SIG-M5 (cell line): ENCODE measurements at regions not wholly inside any gene's neighbourhood (a gene's known extent, or its start where the extent isn't known, plus 50 kb on each side); places are given as distances from the start of the nearest gene placed in this dataset.
"Not testable (repeated sequence)": the region's sequence is repeated elsewhere in the genome, so short reads cannot be mapped to it uniquely, and the experiment has no call there.

Experiments
- DNase-seq: peaks from one replicate; lab custom pipeline; 2025; lab: John Stamatoyannopoulos, UW

- no peak for DNase-seq
Measured at GRCh38 chr5:103755974-103756373, 193.4 kb upstream of the NUDT12 start.

DNA sequence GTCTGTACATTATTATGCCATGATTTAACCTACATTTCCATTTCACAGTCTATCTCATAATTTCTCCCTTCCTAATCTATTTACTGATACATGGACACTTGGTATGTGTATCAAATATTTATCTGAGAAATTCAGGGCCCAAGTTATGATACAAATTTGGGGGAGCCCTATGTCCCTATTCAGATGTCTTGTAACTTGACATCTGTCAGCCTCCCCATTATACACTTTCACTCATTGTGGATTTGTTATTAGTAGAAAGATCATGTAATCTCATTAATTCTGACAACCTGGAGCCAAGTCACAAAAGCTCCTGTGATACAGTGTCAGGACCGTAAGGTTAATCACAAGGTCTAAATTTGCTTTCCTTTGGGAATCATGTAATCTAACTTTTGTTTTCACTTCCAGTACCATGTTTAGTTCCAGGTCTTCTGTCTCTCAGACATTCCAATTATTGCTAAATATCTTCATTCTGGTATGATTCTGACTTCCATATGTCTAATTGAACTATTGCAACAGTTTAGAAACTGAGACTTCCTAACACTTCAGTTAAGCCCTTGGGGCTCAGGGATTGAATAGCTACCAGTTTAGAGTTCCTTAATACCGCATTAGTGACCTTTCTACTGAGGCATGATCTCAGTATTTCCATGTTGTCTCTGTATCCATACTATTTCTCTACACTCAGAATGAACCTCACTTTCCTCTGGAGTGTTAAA, 182.9 kb upstream of the NUDT12 start:
- DNase-seq: no peak

DNA sequence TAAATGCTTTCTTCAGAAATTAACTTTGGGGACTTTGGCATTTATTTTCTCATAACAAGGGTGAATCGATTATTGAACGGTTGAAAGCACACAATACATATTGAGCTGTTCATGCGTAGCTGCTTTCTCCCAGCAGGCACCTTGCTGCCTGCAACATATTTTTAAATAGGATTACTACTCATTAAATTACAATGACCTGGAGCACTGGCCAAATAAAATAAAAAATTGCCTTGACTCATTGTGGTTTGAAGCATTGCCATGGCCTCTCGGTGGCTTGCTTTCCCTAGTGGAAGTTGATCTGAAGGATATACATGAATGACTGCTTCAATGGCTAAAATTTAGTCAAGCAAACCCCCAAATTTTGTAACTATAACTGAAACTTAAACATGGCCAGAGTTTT, 181.6 kb upstream of the NUDT12 start:
- no peak for DNase-seq

- no peak for DNase-seq
Measured at GRCh38 chr5:103743421-103743820, 180.8 kb upstream of the NUDT12 start.

DNA sequence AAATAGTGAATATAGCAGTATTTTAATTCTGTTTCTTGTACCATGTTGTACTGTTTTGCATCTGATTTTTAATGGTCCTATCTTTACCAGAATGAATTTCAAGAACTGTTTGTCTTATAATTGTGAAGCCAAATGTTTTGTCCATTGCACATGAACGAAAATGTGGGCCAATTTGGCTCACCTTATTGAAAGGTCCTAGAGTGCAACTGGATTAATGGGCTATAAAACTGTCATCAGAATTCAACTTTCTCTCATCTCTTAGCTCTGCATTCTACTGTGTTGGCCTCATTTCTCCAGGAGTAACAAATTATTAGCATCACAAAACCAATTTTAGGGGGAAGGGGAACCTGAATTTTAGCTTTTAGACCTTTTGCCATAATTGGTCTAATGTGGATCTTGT, 179.4 kb upstream of the NUDT12 start:
- DNase-seq: no peak

DNA sequence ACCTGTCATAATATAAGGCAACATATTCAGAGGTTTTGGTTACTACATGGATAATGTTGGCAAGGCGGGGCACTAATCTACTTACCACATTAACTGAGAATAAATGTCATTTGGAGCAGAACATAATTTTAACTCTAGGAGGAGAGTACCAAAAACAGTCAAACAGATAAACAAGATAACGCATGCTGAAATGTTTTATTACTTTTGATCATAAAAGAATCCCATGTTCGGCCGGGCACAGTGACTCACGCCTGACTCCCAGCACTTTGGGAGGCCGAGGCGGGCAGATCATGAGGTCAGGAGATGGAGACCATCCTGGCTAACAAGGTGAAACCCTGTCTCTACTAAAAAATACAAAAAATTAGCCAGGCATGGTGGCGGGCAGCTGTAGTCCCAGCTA, 173.8 kb upstream of the NUDT12 start:
- DNase-seq: not testable (repeated sequence)

GRCh38 chr5:103724271-103724670, 161.7 kb upstream of the NUDT12 start:
- DNase-seq: no peak

- DNase-seq: no peak
Measured at GRCh38 chr5:103721183-103721582, 158.6 kb upstream of the NUDT12 start.

DNA sequence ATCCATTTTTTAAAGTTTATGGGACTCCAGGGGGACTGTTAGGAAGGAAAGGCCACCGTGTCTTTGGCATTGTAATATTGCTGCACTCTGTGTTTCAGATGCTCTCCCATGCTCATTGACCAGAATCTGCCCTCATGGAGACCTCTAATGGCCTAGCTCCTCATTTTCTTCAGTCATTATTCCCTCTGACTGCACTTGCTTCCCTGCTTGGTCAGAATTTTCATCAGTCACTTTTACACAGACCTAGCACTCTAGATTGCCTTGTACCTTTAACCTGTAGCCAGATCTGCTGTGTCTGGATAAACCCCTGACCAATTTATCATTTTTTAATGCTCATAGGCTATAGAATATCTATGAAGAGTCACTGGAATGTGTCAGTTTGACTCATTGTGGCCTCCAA, 155.5 kb upstream of the NUDT12 start:
- DNase-seq: no peak

- no peak for DNase-seq
Measured at GRCh38 chr5:103708601-103709000, 146.0 kb upstream of the NUDT12 start.

DNA sequence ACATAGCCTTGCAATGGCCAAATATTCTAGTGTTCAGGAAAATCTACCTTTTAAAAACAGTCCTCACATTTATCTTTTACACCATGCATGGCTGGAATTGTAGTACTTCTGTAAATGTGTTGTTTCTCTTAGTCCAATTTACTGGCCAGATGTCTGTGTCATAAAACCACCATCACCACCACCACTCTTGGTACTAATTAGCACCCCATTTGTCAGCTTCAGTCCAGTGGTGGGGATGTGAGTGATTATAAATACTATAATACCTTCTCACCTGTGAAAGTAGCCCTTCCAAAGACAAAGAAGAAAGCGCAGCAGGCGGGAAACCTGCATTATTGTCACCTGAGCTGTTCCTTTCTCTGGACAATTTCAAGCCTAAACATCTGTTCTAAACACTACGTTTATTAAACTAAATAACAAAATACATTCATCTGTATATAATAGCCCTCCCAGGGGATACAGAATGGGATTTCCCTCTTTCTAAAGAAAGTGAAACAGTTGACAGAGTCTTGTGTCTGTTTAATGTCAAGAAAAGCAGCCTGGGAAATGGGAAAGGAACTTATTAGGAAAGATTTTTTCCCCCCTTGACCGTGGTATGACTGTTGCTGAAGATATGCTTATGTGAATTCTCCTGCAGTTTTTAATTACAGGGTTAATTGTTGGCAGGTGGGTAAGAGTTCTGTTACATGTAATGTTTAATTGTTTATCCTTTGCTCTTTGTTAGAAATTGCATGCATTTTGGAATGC, 144.5 kb upstream of the NUDT12 start:
- DNase-seq: no peak

GRCh38 chr5:103703617-103704016, 141.0 kb upstream of the NUDT12 start:
- no peak for DNase-seq

DNA sequence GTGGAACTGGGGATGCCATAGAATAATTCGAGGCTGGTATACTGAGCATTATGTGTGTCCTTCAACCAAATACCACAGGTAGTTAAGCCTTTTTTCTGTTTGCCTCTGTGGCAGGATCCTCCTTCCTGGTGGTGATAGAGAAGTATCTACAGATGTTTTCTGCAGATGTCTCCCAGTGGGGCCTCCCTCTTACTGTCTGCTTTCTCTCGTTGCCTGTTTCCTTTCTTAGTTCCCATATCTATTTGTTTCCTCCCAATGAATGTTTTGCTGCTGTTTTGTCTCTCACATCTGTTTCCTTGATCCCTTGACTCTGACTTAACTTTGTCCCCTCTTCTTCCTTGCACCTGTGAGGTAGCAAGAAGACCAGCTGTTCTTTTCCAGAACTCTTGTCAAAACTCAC, 130.9 kb upstream of the NUDT12 start:
- DNase-seq: no peak

DNA sequence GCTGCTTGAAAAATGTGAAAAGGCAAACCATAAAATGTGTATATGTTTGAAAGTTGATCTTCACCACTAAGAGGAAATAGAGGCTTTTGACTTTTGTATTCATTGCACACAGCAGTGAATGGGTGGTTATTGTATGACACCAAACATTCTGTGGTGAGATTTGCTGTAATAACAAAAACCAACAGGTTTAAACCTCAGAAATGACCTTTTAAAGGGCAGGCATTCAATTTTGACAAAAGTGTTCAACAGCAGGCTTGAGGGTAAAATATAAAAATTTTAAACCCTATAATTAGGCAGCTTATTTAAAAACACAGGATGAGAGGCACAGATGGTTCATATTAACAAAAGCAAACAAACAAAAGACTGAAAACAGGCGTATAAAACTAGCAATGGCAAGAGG, 128.1 kb upstream of the NUDT12 start:
- no peak for DNase-seq

DNA sequence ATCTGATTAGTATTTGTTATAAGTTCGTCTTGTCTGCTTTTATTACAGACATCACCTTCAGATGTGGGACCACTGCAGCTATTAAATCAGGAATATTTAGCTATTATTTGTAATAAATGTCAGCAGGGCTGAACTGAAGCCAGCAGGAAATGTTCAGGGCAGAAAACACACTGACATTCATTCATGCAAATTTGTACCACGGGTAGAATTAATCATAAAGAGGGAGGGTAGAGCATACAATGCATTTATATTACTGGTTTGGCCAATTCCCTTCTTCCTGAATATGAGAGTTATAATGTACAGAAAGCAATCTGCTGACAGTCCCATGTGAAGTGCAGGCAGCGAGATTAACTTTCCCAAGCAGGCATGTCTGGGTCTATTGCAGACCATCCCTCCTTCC, 117.3 kb upstream of the NUDT12 start:
- DNase-seq: no peak

- not testable (repeated sequence) for DNase-seq
Measured at GRCh38 chr5:103676198-103676597, 113.6 kb upstream of the NUDT12 start.

- no peak for DNase-seq
Measured at GRCh38 chr5:103674739-103675138, 112.2 kb upstream of the NUDT12 start.

- no peak for DNase-seq
Measured at GRCh38 chr5:103674251-103674650, 111.7 kb upstream of the NUDT12 start.

DNA sequence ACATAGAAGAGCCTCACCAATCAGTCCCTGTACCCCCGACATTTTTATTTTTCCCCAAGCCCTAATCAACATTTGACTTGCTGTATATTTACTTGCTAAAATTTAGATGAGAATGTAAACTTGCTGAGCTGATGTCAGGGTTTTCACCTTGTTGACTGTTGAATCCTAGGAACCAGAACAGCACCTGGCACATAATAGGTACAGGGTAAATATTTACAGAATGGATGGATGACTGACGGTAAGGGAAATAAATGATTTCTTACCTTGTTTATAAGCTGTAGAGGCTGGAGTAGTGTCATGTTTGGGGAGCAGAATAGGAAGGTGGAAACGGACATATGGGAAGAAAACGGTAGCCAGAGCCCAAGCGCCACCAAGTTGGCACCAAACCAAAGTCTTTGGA, 107.0 kb upstream of the NUDT12 start:
- DNase-seq: no peak

DNA sequence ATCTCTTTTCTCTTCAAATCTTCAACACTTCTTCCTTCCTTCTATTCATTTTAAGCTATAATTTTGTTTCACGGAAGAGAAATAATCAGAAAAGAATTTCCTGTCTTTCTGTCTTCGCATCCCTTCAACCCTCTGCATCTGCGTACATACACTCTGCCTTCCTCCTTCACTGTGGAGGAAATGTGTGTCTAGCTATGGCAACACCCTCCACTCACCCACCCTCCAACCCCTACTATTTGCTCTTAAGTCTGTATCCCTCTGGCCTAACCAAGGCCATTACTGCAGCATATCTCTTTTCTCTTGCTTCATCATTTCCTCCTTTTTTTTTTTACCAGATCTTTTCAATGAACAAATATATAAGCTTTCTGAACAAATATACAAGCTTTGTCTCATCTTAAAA, 105.7 kb upstream of the NUDT12 start:
- no peak for DNase-seq

GRCh38 chr5:103667068-103667467, 104.5 kb upstream of the NUDT12 start:
- DNase-seq: no peak

- DNase-seq: no peak
Measured at GRCh38 chr5:103657301-103657700, 94.7 kb upstream of the NUDT12 start.

DNA sequence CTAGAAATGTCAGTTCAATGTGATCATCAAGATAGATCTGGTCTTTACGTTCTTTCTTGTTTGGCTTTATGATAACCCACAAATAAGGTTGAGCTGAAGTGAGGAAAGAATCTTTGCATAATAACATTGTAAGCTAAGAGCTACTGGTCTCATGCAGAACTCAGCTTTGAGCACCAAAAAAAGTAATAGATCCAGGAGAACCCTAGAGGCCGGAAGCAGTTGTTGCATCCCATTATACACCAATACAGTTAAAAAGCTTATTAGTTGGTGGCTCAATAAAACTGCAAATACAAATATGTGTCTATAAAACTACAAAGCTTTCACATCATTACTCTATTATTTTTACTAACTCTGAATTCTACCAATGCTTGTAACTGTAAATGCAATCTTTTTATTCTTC, 85.5 kb upstream of the NUDT12 start:
- DNase-seq: no peak
